GM23248 (cell line): ENCODE measurements at regions not wholly inside any gene's neighbourhood (a gene's known extent, or its start where the extent isn't known, plus 50 kb on each side); places are given as distances from the start of the nearest gene placed in this dataset.

Experiments
- EZH2 ChIP-seq: fragments of 200-600 bp; sonication (generic); IDR thresholded peaks from 2 replicates; pipeline ENCODE4 v1.6.1; 2018; ENCODE audit warnings: antibody characterized with exemption, mild to moderate bottlenecking; ENCODE audit not compliant: insufficient read depth, poor library complexity, severe bottlenecking
- EZH2phosphoT487 ChIP-seq: fragments of 200-600 bp; sonication (generic); IDR thresholded peaks from 2 replicates; pipeline ENCODE4 v1.6.1; 2018; ENCODE audit warnings: antibody characterized with exemption, moderate library complexity, mild to moderate bottlenecking, low read depth; ENCODE audit not compliant: insufficient read depth

DNA sequence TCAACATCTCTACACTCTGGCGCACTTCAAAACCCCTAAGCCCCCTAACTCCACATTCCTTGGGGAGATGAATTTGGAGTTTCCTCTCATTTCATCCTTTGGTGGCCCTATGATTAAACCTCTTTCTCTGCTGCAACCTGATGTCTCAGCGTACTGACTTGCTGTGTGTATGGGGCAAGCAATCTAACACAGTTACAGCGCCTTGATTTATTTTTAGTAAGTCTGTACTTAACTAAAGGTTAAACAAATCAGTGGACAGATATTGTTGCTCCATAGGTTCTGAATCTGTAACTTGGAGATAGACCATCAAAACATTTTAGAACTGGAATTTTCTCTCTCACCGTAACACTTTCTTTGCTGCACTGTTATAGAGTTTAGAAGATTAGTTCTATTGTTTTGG is 452.8 kb downstream of the IRX1 start:
- no peak for TF ChIP-seq EZH2
- TF ChIP-seq EZH2phosphoT487: no peak
